ENCODE measurements at regions not wholly inside any gene's neighbourhood (a gene's known extent, or its start where the extent isn't known, plus 50 kb on each side); places are given as distances from the start of the nearest gene placed in this dataset.
"Not testable (repeated sequence)": the region's sequence is repeated elsewhere in the genome, so short reads cannot be mapped to it uniquely, and the experiment has no call there.

DNA sequence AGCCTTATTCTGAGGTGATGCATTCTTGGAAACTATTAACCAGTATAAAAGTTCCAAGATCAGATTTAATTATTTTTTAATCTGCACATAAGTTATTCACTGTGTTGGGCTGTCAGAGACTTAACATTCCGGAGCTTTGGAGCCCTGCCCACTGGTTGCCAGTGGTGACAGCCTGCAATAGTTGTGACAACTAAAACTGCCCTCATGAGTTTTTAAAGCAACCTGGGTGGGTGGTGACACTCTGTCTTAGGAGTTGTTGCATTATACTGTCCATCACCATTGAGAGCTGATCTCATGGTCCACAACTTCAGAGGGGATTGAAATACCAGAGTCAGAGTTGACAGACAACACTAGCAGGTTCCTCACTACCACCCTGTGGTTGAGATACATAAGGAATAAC is 653.9 kb upstream of the USP24 start:
- no peak for TF ChIP-seq POLR2A (IDR thresholded peaks at IDR 0.05)
- TF ChIP-seq, protein P1, sequence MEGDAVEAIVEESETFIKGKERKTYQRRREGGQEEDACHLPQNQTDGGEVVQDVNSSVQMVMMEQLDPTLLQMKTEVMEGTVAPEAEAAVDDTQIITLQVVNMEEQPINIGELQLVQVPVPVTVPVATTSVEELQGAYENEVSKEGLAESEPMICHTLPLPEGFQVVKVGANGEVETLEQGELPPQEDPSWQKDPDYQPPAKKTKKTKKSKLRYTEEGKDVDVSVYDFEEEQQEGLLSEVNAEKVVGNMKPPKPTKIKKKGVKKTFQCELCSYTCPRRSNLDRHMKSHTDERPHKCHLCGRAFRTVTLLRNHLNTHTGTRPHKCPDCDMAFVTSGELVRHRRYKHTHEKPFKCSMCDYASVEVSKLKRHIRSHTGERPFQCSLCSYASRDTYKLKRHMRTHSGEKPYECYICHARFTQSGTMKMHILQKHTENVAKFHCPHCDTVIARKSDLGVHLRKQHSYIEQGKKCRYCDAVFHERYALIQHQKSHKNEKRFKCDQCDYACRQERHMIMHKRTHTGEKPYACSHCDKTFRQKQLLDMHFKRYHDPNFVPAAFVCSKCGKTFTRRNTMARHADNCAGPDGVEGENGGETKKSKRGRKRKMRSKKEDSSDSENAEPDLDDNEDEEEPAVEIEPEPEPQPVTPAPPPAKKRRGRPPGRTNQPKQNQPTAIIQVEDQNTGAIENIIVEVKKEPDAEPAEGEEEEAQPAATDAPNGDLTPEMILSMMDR (IDR thresholded peaks at IDR 0.05), result no peak
- intact Hi-C loops (cut with DNase I), result no loop called here
- DNase-seq (no peak), ATAC-seq (no peak)
- WGBS (ENCODE audit: insufficient coverage, low coverage, low lambda C conversion rate, missing lambda C conversion rate), result 67% methylated on average over 1 of the region's 1 CpG
- H3K27me3 ChIP-seq, result no peaks in the 10 kb centered on the region
- no peak overlapping the region for H3K27ac ChIP-seq
- H3K36me3 ChIP-seq, result no peaks in the 10 kb centered on the region
- H3K9me3 ChIP-seq, result no peaks in the 10 kb centered on the region
- no peaks in the 10 kb centered on the region for H3K4me1 ChIP-seq
- H3K4me3 ChIP-seq, result no peak overlapping the region

DNA sequence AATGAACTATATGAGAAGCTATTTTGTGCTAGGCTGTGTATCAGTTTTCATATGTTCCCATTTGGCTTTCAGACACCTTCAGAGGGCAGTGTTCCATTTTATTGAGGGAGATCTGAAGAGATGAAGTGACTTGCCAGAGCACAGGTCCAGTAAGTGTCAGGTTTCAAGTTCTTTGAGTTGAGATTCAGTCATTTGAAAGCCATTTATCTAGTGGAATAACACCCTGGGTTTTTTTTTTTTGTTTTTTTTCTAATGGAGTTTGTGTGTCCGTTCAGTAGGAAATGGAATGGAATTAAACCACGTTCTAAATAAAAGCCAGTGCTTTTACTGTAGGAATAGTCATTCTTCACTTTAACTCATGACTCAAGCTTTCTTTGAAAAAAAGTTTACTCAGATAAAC is 652.9 kb upstream of the USP24 start:
- Histone ChIP-seq H3K9me3 (no peaks in the 10 kb centered on the region), H3K27me3 (no peaks in the 10 kb centered on the region), H3K36me3 (no peaks in the 10 kb centered on the region), H3K27ac (no peak overlapping the region), H3K4me3 (no peak overlapping the region), H3K4me1 (no peaks in the 10 kb centered on the region)
- intact Hi-C loops (cut with DNase I), result no loop called here
- TF ChIP-seq, protein P1 (IDR thresholded peaks at IDR 0.05), result no peak
- no peak for TF ChIP-seq POLR2A (IDR thresholded peaks at IDR 0.05)
- ATAC-seq, result no peak
- WGBS (ENCODE audit: insufficient coverage, low coverage, low lambda C conversion rate, missing lambda C conversion rate), result 50% methylated on average over 2 of the region's 2 CpGs
- DNase-seq, result no peak

DNA sequence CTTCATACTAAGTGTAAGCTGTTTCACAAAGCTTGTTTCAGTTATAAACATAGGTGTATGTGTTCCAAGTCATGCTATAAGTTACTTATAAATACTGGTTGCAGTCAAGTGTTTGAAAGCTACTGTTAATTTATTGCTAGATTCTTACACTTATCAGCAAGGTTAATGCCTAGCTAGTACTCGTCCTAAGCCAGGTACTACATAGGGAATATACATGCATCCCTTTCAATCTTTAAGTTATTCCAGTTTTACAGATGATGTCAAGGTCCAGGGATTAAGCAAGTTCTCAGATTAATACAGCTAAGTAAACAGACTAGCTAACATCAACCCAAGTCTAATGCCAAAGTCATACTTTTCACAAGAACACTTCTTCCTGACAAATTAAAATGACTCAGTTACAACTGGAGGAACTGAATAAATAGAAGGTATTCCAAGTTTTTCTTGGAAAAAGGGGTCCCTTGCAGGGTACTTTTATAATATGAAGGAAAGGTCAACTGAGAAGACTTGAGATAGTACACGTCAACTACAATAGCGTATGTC is 652.2 kb upstream of the USP24 start:
- Histone ChIP-seq H3K4me3 (no peak overlapping the region), H3K27ac (no peak overlapping the region), H3K9me3 (no peaks in the 10 kb centered on the region), H3K4me1 (no peaks in the 10 kb centered on the region), H3K36me3 (no peaks in the 10 kb centered on the region), H3K27me3 (no peaks in the 10 kb centered on the region)
- 79% methylated on average over 3 of the region's 3 CpGs for WGBS (ENCODE audit: insufficient coverage, low coverage, low lambda C conversion rate, missing lambda C conversion rate)
- TF ChIP-seq POLR2A (IDR thresholded peaks at IDR 0.05), result no peak
- TF ChIP-seq, protein P1 (IDR thresholded peaks at IDR 0.05), result no peak
- DNase-seq (no peak), ATAC-seq (no peak)
- intact Hi-C loops (cut with DNase I), result no loop called here

DNA sequence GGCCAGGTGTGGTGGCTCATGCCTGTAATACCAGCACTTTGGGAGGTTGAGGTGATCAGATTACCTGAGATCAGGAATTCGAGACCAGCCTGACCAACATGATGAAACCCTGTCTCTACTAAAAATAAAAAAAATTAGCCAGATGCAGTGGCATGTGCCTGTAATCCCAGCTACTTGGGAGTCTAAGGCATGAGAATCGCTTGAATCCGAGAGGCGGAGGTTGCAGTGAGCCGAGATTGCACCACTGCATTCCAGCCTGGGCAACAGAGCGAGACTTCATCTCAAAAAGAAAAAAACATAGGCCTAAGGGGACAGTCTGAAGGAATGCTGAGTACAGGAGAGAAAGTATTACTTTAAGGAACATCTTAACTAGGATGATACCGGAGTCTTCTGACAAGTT is 650.6 kb upstream of the USP24 start:
- H3K4me1 ChIP-seq; H3K36me3 ChIP-seq; H3K9me3 ChIP-seq; H3K27ac ChIP-seq; DNase-seq; H3K27me3 ChIP-seq; ATAC-seq; H3K4me3 ChIP-seq; intact Hi-C loops (cut with DNase I): not testable (repeated sequence)
- 84% methylated on average over 7 of the region's 7 CpGs for WGBS (ENCODE audit: insufficient coverage, low coverage, low lambda C conversion rate, missing lambda C conversion rate)

DNA sequence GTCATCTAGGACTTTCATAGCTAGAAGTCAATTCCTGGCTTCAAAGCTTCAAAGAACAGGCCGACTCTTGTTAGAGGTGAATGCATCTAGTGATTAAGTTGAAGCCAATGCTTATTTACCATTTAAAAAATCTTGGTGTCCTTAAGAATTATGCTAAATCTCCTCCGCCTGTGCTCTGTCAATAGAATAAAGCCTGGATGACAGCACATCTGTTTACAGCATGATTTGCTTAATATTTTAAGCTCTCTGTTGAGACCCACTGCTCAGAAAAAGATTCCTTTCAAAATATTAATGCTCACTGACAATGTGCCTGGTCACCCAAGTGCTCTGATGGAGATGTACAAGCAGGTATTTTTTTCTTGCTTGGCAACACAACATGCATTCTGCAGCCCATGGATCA is 649.1 kb upstream of the USP24 start:
- Histone ChIP-seq H3K9me3 (no peaks in the 10 kb centered on the region), H3K27me3 (no peaks in the 10 kb centered on the region), H3K27ac (no peak overlapping the region), H3K4me1 (no peaks in the 10 kb centered on the region), H3K4me3 (no peak overlapping the region), H3K36me3 (no peaks in the 10 kb centered on the region)
- intact Hi-C loops (cut with DNase I), result no loop called here
- TF ChIP-seq, protein P1 (IDR thresholded peaks at IDR 0.05), result no peak
- TF ChIP-seq POLR2A (IDR thresholded peaks at IDR 0.05), result no peak
- 83% methylated on average over 2 of the region's 2 CpGs for WGBS (ENCODE audit: insufficient coverage, low coverage, low lambda C conversion rate, missing lambda C conversion rate)
- DNase-seq (no peak), ATAC-seq (no peak)
